Esophagus squamous epithelium (tissue), 5 donors: ENCODE measurements at regions not wholly inside any gene's neighbourhood (a gene's known extent, or its start where the extent isn't known, plus 50 kb on each side); places are given as distances from the start of the nearest gene placed in this dataset.

Experiments
- DNase-seq: peaks from one replicate; lab custom pipeline; 2025; lab: John Stamatoyannopoulos, UW
- H3K27ac ChIP-seq, 4 donors: fragments of 200-600 bp; sonication (generic); one replicate each; pipeline ENCODE4 v1.5.1; 2016 to 2019; ENCODE audit warnings: mild to moderate bottlenecking in 1 of 4
- H3K27me3 ChIP-seq, 4 donors: fragments of 200-600 bp; sonication (generic); 1 replicate in 3 of 4; 2 replicates in 1 of 4; pipeline versions ENCODE4 v1.5.1 to v1.6.0; 2017 to 2021; ENCODE audit warnings: antibody characterized with exemption in 1 of 4
- H3K36me3 ChIP-seq, 3 donors: fragments of 200-600 bp; sonication (generic); one replicate each; pipeline ENCODE4 v1.5.1; 2016 to 2019
- H3K4me1 ChIP-seq, 3 donors: fragments of 200-600 bp; sonication (generic); one replicate each; pipeline ENCODE4 v1.5.1; 2017 to 2019
- H3K4me3 ChIP-seq, 4 donors: fragments of 200-600 bp; sonication (generic); 1 replicate in 3 of 4; 2 replicates in 1 of 4; pipeline ENCODE4 v1.5.1; 2016 to 2019; ENCODE audit warnings: mild to moderate bottlenecking in 2 of 4, moderate library complexity in 1 of 4
- H3K9me3 ChIP-seq, 3 donors: fragments of 200-600 bp; sonication (generic); one replicate each; pipeline ENCODE4 v1.5.1; 2016 to 2019
- POLR2A ChIP-seq, 4 donors: fragments of 450-650 bp; IDR thresholded peaks; one replicate each; pipeline ENCODE4 v1.6.1; 2017; ENCODE audit warnings: antibody characterized with exemption in 4 of 4, mild to moderate bottlenecking in 4 of 4, moderate library complexity in 3 of 4
- WGBS, 2 donors: methylation state at CpG; one replicate each; pipeline ENCODE4 v1.1.5; 2018; 5-methylcytosine and 5-hydroxymethylcytosine counted together
- intact Hi-C: fragments of 100-400 bp; cut with DNase I; formaldehyde crosslinking; loops from one replicate; pipeline ENCODE4 v1.15.0; 2022
- TF ChIP-seq, protein P1 (sequence below), 6 experiments: fragments of 450-650 bp in 4 of 6; fragments of 200-600 bp in 2 of 6; sonication (generic) in 2 of 6; IDR thresholded peaks; one replicate each; pipeline ENCODE4 v1.5.1; 2016 to 2019; ENCODE audit warnings: antibody characterized with exemption in 6 of 6, mild to moderate bottlenecking in 4 of 6, moderate library complexity in 4 of 6
- donor health status: DM: yes; HTN: yes; CAD: no.

GRCh38 chr7:125383324-125383723 is 453.7 kb upstream of the POT1 start:
- DNase-seq: no peak
- H3K27ac ChIP-seq: no peak overlapping the region

DNA sequence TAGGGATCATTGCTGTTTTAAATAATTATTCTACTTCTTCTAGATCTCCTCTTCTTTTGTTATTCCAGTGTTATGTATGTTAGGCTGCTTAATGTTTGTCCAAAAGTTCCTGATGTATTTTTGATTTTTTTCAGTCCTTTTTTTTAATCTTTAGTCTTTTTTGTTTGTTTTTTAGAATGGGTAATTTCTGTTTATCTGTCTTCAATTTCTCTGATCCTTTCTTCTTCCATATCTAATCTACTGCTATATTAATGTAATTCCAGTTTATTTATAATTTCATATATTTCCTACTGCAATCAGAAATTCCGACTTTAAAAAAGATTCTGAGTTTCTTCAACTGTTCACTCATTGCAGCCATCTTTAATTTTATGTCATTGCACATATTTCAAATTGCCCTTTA is 452.8 kb upstream of the POT1 start:
- no peak overlapping the region for H3K27ac ChIP-seq
- DNase-seq: no peak
- peaks cover 0 to 4% (median 0%) of the 10 kb centered on the region in 3 donors for H3K9me3 ChIP-seq
- TF ChIP-seq, protein P1, sequence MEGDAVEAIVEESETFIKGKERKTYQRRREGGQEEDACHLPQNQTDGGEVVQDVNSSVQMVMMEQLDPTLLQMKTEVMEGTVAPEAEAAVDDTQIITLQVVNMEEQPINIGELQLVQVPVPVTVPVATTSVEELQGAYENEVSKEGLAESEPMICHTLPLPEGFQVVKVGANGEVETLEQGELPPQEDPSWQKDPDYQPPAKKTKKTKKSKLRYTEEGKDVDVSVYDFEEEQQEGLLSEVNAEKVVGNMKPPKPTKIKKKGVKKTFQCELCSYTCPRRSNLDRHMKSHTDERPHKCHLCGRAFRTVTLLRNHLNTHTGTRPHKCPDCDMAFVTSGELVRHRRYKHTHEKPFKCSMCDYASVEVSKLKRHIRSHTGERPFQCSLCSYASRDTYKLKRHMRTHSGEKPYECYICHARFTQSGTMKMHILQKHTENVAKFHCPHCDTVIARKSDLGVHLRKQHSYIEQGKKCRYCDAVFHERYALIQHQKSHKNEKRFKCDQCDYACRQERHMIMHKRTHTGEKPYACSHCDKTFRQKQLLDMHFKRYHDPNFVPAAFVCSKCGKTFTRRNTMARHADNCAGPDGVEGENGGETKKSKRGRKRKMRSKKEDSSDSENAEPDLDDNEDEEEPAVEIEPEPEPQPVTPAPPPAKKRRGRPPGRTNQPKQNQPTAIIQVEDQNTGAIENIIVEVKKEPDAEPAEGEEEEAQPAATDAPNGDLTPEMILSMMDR (IDR thresholded peaks at IDR 0.05): no peak
- no peaks in the 10 kb centered on the region for H3K4me1 ChIP-seq
- WGBS, 2 donors: 80 to 85% methylated on average over 1 of the region's 1 CpG
- no peaks in the 10 kb centered on the region for H3K27me3 ChIP-seq
- no peak overlapping the region for H3K4me3 ChIP-seq
- H3K36me3 ChIP-seq: no peaks in the 10 kb centered on the region
- intact Hi-C loops: no loop called here

More at GRCh38 chr7:125383324-125383723, 453.7 kb upstream of the POT1 start:
- H3K4me1 ChIP-seq: no peaks in the 10 kb centered on the region
- 20 to 22% methylated on average over 2 of the region's 2 CpGs for WGBS, 2 donors
- H3K9me3 ChIP-seq: peaks cover 0 to 4% (median 0%) of the 10 kb centered on the region in 3 donors
- intact Hi-C loops: no loop called here
- no peaks in the 10 kb centered on the region for H3K36me3 ChIP-seq
- H3K4me3 ChIP-seq: no peak overlapping the region
- TF ChIP-seq POLR2A (IDR thresholded peaks at IDR 0.05): no peak
- TF ChIP-seq, protein P1 (IDR thresholded peaks at IDR 0.05): no peak
- no peaks in the 10 kb centered on the region for H3K27me3 ChIP-seq

- Histone ChIP-seq H3K36me3 (no peaks in the 10 kb centered on the region), H3K4me3 (no peak overlapping the region), H3K4me1 (no peaks in the 10 kb centered on the region), H3K27ac (no peak overlapping the region), H3K27me3 (no peaks in the 10 kb centered on the region), H3K9me3 (no peaks in the 10 kb centered on the region)
- no peak for DNase-seq
- 79 to 87% methylated on average over 3 of the region's 3 CpGs for WGBS, 2 donors
- intact Hi-C loops: no loop called here
- TF ChIP-seq, protein P1 (IDR thresholded peaks at IDR 0.05): no peak
- TF ChIP-seq POLR2A (IDR thresholded peaks at IDR 0.05): no peak
Measured at GRCh38 chr7:125375942-125376341, 446.3 kb upstream of the POT1 start.

- intact Hi-C loops: no loop called here
- WGBS, 2 donors: 50 to 56% methylated on average over 2 of the region's 2 CpGs
- DNase-seq: no peak
- no peak for TF ChIP-seq POLR2A (IDR thresholded peaks at IDR 0.05)
- TF ChIP-seq, protein P1 (IDR thresholded peaks at IDR 0.05): no peak
- Histone ChIP-seq H3K27me3 (no peaks in the 10 kb centered on the region), H3K27ac (no peak overlapping the region), H3K4me3 (no peak overlapping the region), H3K4me1 (no peaks in the 10 kb centered on the region), H3K36me3 (no peaks in the 10 kb centered on the region), H3K9me3 (no peaks in the 10 kb centered on the region)
Measured at GRCh38 chr7:125370502-125370901, 440.9 kb upstream of the POT1 start.

- Histone ChIP-seq H3K27me3 (no peaks in the 10 kb centered on the region), H3K27ac (no peak overlapping the region)
- 45 to 58% methylated on average over 4 of the region's 4 CpGs for WGBS, 2 donors
Measured at GRCh38 chr7:125363873-125364272, 434.2 kb upstream of the POT1 start.

More at GRCh38 chr7:125363873-125364272, 434.2 kb upstream of the POT1 start:
- Histone ChIP-seq H3K9me3 (no peaks in the 10 kb centered on the region), H3K36me3 (no peaks in the 10 kb centered on the region), H3K4me1 (no peaks in the 10 kb centered on the region), H3K4me3 (no peak overlapping the region)
- TF ChIP-seq, protein P1 (IDR thresholded peaks at IDR 0.05): no peak
- TF ChIP-seq POLR2A (IDR thresholded peaks at IDR 0.05): no peak
- intact Hi-C loops: no loop called here
- no peak for DNase-seq
